ENCODE measurements at regions not wholly inside any gene's neighbourhood (a gene's known extent, or its start where the extent isn't known, plus 50 kb on each side); places are given as distances from the start of the nearest gene placed in this dataset.

- H3K4me1 ChIP-seq, result peaks cover 0 to 10% (median 0%) of the 10 kb centered on the region in 12 donors
- intact Hi-C loops (cut with DNase I), result no loop called here
- H3K36me3 ChIP-seq, result no peaks in the 10 kb centered on the region
- H3K27ac ChIP-seq, result no peak overlapping the region
- TF ChIP-seq CTCF (IDR thresholded peaks at IDR 0.05) (no peak), POLR2A (IDR thresholded peaks at IDR 0.05) (no peak)
- 82 to 88% (median 85%) methylated on average over 4 of the region's 4 CpGs for WGBS, 4 donors
- H3K9me3 ChIP-seq, result peaks cover 0 to 7% (median 0%) of the 10 kb centered on the region in 12 donors
- H3K27me3 ChIP-seq, result no peaks in the 10 kb centered on the region
- ATAC-seq, result no peak
- H3K4me3 ChIP-seq, result no peak overlapping the region
- DNase-seq, result no peak
Observed at GRCh38 chr3:66098436-66098835, 59.7 kb upstream of the MAGI1 start.

GRCh38 chr3:66097647-66098046 is 58.9 kb upstream of the MAGI1 start:
- 92 to 98% (median 96%) methylated on average over 4 of the region's 4 CpGs for WGBS, 4 donors
- peaks cover 0 to 7% (median 0%) of the 10 kb centered on the region in 12 donors for H3K9me3 ChIP-seq
- H3K27ac ChIP-seq, result no peak overlapping the region
- peaks cover 0 to 10% (median 0%) of the 10 kb centered on the region in 12 donors for H3K4me1 ChIP-seq
- no peaks in the 10 kb centered on the region for H3K36me3 ChIP-seq
- TF ChIP-seq CTCF (IDR thresholded peaks at IDR 0.05) (no peak), POLR2A (IDR thresholded peaks at IDR 0.05) (no peak)
- H3K4me3 ChIP-seq, result no peak overlapping the region
- DNase-seq (no peak), ATAC-seq (no peak)
- H3K27me3 ChIP-seq, result no peaks in the 10 kb centered on the region
- intact Hi-C loops (cut with DNase I), result no loop called here

GRCh38 chr3:66095295-66096001 is 56.7 kb upstream of the MAGI1 start:
- peaks cover 0 to 6% (median 0%) of the 10 kb centered on the region in 12 donors for H3K4me1 ChIP-seq
- intact Hi-C loops (cut with DNase I), result no loop called here
- H3K36me3 ChIP-seq, result no peaks in the 10 kb centered on the region
- DNase-seq, result no peak
- H3K27me3 ChIP-seq, result no peaks in the 10 kb centered on the region
- TF ChIP-seq POLR2A (IDR thresholded peaks at IDR 0.05) (no peak), CTCF (IDR thresholded peaks at IDR 0.05) (no peak)
- H3K9me3 ChIP-seq, result peaks cover 0 to 7% (median 0%) of the 10 kb centered on the region in 12 donors
- no peak for ATAC-seq
- no peak overlapping the region for H3K4me3 ChIP-seq
- H3K27ac ChIP-seq, result no peak overlapping the region
- WGBS, 4 donors, result 79 to 86% (median 82%) methylated on average over 5 of the region's 5 CpGs

GRCh38 chr3:66093981-66094380 is 55.3 kb upstream of the MAGI1 start:
- no peak for DNase-seq
- Histone ChIP-seq H3K4me3 (no peak overlapping the region), H3K27ac (no peak overlapping the region), H3K27me3 (no peaks in the 10 kb centered on the region), H3K9me3 (peaks cover 0 to 7% (median 0%) of the 10 kb centered on the region in 12 donors), H3K4me1 (no peaks in the 10 kb centered on the region), H3K36me3 (no peaks in the 10 kb centered on the region)
- intact Hi-C loops (cut with DNase I), result no loop called here
- 92 to 96% (median 94%) methylated on average over 4 of the region's 4 CpGs for WGBS, 4 donors
- TF ChIP-seq CTCF (IDR thresholded peaks at IDR 0.05) (no peak), POLR2A (IDR thresholded peaks at IDR 0.05) (no peak)
- ATAC-seq, result no peak

Data from heart left ventricle (tissue), 16 donors.